ENCODE measurements at regions not wholly inside any gene's neighbourhood (a gene's known extent, or its start where the extent isn't known, plus 50 kb on each side); places are given as distances from the start of the nearest gene placed in this dataset.

DNA sequence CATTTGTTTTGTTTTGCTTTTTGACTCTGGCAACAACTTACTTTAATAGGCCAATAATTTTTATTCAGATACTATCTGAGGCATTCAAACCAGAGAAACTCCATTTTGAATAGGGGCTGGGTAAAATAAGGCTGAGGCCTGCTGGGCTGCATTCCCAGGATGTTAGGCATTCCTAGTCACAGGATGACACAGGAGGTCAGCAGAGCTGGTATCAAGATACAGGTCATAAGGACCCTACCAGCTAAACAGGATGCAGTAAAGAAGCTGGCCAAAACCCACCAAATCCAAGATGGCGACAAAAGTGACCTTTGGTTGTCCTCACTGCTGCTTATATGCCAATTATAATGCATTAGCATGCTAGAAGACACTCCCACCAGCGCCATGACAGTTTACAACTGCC lies 102.2 kb upstream of the XPO1 start:
- no peak overlapping the region for H3K27ac ChIP-seq (ENCODE audit: low read depth, low read length)
- no peaks in the 10 kb centered on the region for H3K36me3 ChIP-seq (ENCODE audit: low read length)
- H3K27me3 ChIP-seq (ENCODE audit: low read length): no peaks in the 10 kb centered on the region
- H2AFZ ChIP-seq (ENCODE audit: low read depth, low read length, severe bottlenecking): peak overlapping the region; percentile 62
- TF ChIP-seq EZH2phosphoT487 (conservative IDR thresholded peaks at IDR 0.05; ENCODE audit: low read length): no peak
- TF ChIP-seq, protein P1, sequence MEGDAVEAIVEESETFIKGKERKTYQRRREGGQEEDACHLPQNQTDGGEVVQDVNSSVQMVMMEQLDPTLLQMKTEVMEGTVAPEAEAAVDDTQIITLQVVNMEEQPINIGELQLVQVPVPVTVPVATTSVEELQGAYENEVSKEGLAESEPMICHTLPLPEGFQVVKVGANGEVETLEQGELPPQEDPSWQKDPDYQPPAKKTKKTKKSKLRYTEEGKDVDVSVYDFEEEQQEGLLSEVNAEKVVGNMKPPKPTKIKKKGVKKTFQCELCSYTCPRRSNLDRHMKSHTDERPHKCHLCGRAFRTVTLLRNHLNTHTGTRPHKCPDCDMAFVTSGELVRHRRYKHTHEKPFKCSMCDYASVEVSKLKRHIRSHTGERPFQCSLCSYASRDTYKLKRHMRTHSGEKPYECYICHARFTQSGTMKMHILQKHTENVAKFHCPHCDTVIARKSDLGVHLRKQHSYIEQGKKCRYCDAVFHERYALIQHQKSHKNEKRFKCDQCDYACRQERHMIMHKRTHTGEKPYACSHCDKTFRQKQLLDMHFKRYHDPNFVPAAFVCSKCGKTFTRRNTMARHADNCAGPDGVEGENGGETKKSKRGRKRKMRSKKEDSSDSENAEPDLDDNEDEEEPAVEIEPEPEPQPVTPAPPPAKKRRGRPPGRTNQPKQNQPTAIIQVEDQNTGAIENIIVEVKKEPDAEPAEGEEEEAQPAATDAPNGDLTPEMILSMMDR (IDR thresholded peaks at IDR 0.05; ENCODE audit: insufficient read depth, low read length, poor library complexity, severe bottlenecking): no peak
- H3K4me3 ChIP-seq (ENCODE audit: insufficient read depth, low read length, poor library complexity, severe bottlenecking): no peak overlapping the region
- H3K4me2 ChIP-seq (ENCODE audit: low read depth, low read length, poor library complexity, severe bottlenecking): no peak overlapping the region
- H3K79me2 ChIP-seq (ENCODE audit: insufficient read depth, low read length): no peaks in the 10 kb centered on the region
- no peaks in the 10 kb centered on the region for H4K20me1 ChIP-seq (ENCODE audit: low read depth, low read length)
- H3F3A ChIP-seq (ENCODE audit: insufficient read depth): no peaks in the 10 kb centered on the region
- H3K9me3 ChIP-seq (ENCODE audit: insufficient read depth, low read length): no peaks in the 10 kb centered on the region
- H3K9ac ChIP-seq (ENCODE audit: low read length): no peak overlapping the region
- H3K9me2 ChIP-seq (replicated peaks; ENCODE audit: insufficient read depth, low read length): no peaks in the 10 kb centered on the region

DNA sequence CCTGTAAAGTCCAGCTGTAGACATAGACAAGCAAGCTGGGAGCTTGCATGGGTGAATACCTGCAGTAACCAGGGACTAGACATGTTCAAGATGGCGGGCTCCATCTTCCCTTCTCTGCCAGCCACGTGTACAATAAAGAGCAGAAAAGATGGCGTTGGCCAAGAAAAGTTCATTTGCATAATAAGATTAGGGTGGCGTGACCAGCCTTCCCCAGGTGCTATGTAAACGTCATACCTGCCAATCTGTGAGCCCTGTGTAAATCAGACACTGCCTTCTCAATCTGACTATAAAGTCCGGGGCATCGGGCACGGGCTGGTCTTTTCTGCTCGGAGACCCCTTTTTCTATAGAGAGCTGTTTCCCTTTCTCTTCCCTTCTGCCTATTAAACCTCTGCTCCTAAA lies 101.6 kb upstream of the XPO1 start:
- H3K9ac ChIP-seq (ENCODE audit: low read length): no peak overlapping the region
- H3K79me2 ChIP-seq (ENCODE audit: insufficient read depth, low read length): no peaks in the 10 kb centered on the region
- TF ChIP-seq, protein P1 (IDR thresholded peaks at IDR 0.05; ENCODE audit: insufficient read depth, low read length, poor library complexity, severe bottlenecking): no peak
- no peak for TF ChIP-seq EZH2phosphoT487 (conservative IDR thresholded peaks at IDR 0.05; ENCODE audit: low read length)
- H2AFZ ChIP-seq (ENCODE audit: low read depth, low read length, severe bottlenecking): peak overlapping the region; percentile 62
- H3K36me3 ChIP-seq (ENCODE audit: low read length): no peaks in the 10 kb centered on the region
- no peaks in the 10 kb centered on the region for H3K9me2 ChIP-seq (replicated peaks; ENCODE audit: insufficient read depth, low read length)
- H3K4me3 ChIP-seq (ENCODE audit: insufficient read depth, low read length, poor library complexity, severe bottlenecking): no peak overlapping the region
- H3K27me3 ChIP-seq (ENCODE audit: low read length): no peaks in the 10 kb centered on the region
- H3K4me2 ChIP-seq (ENCODE audit: low read depth, low read length, poor library complexity, severe bottlenecking): no peak overlapping the region
- H3K9me3 ChIP-seq (ENCODE audit: insufficient read depth, low read length): no peaks in the 10 kb centered on the region
- H4K20me1 ChIP-seq (ENCODE audit: low read depth, low read length): no peaks in the 10 kb centered on the region
- H3F3A ChIP-seq (ENCODE audit: insufficient read depth): no peaks in the 10 kb centered on the region
- H3K27ac ChIP-seq (ENCODE audit: low read depth, low read length): no peak overlapping the region

DNA sequence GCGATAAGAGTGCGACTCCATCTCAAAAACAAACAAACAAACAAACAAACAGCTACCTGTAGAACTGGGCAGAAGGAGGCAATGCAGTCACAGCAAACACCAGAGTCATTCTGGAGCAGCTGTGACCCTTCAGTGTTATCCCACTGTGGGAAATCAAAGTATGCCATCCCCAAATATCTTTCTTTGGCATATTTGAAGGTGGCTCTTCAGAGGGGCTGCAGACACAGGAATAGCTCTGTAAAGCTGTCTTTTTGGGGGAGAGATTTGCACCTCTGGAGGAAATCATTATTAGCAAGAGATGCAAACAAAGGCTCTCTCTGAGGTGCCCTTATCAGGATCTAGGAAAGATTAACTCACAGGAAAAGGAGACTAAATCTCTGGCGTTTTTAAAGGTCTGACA lies 98.5 kb upstream of the XPO1 start:
- TF ChIP-seq, protein P1 (IDR thresholded peaks at IDR 0.05; ENCODE audit: insufficient read depth, low read length, poor library complexity, severe bottlenecking): no peak
- TF ChIP-seq EZH2phosphoT487 (conservative IDR thresholded peaks at IDR 0.05; ENCODE audit: low read length): no peak
- Histone ChIP-seq H3K9me2 (replicated peaks; ENCODE audit: insufficient read depth, low read length) (no peaks in the 10 kb centered on the region), H3K9me3 (ENCODE audit: insufficient read depth, low read length) (no peaks in the 10 kb centered on the region), H2AFZ (ENCODE audit: low read depth, low read length, severe bottlenecking) (no peak overlapping the region), H3K27me3 (ENCODE audit: low read length) (no peaks in the 10 kb centered on the region), H4K20me1 (ENCODE audit: low read depth, low read length) (no peaks in the 10 kb centered on the region), H3K79me2 (ENCODE audit: insufficient read depth, low read length) (no peaks in the 10 kb centered on the region), H3K36me3 (ENCODE audit: low read length) (no peaks in the 10 kb centered on the region), H3K9ac (ENCODE audit: low read length) (no peak overlapping the region), H3K4me3 (ENCODE audit: insufficient read depth, low read length, poor library complexity, severe bottlenecking) (no peak overlapping the region), H3K27ac (ENCODE audit: low read depth, low read length) (no peak overlapping the region), H3F3A (ENCODE audit: insufficient read depth) (no peaks in the 10 kb centered on the region), H3K4me2 (ENCODE audit: low read depth, low read length, poor library complexity, severe bottlenecking) (no peak overlapping the region)
